A549 (cell line): ENCODE measurements at regions not wholly inside any gene's neighbourhood (a gene's known extent, or its start where the extent isn't known, plus 50 kb on each side); places are given as distances from the start of the nearest gene placed in this dataset.

Experiments
- ATAC-seq, 2 experiments: fragments of 200-7000 bp in 1 of 2; fragments of >200 bp in 1 of 2; cut with Nextera tagmentation in 1 of 2; cut with Tn5 transposase in 1 of 2; 3 replicates each; pipeline versions ENCODE4 v1.8.0 to v1.9.1; 2018 to 2020; ENCODE audit warnings: mild to moderate bottlenecking in 1 of 2, moderate library complexity in 1 of 2
- CTCF ChIA-PET: fragments of 300-600 bp; sonication (Branson Sonifier 250); formaldehyde crosslinking; extraction: SDS; loops from one replicate; lab custom pipeline; 2021; ENCODE audit warnings: antibody characterized with exemption, inconsistent platforms; lab: Yijun Ruan, JAX
- POLR2A ChIA-PET: fragments of 350-600 bp; formaldehyde crosslinking; extraction: SDS; loops from one replicate; lab custom pipeline; 2021; ENCODE audit warnings: antibody characterized with exemption, inconsistent platforms; lab: Yijun Ruan, JAX
- DNase-seq, 2 experiments: peaks; one replicate each; pipeline versions ENCODE4 v3.0.0 to v3.0.0-alpha.2; 2011 to 2016; ENCODE audit warnings: low read depth in 1 of 2, low spot score in 1 of 2
- FAIRE-seq: peaks from 2 replicates; lab custom pipeline; 2011; peaks lifted over from hg19 to GRCh38; lab: Jason Lieb, UNC
- H3K27ac ChIP-seq, 2 experiments: fragments of >200 bp; sonication (Bioruptor Twin); formaldehyde crosslinking; 3 replicates each; pipeline ENCODE4 v1.5.1; 2016 to 2017
- H3K4me1 ChIP-seq: fragments of >200 bp; sonication (Bioruptor Twin); formaldehyde crosslinking; 3 replicates; pipeline ENCODE4 v1.6.1; 2016
- H3K4me2 ChIP-seq: fragments of >200 bp; sonication (Bioruptor Twin); formaldehyde crosslinking; 3 replicates; pipeline ENCODE4 v1.6.1; 2016
- H3K4me3 ChIP-seq: fragments of >200 bp; sonication (Bioruptor Twin); formaldehyde crosslinking; 3 replicates; pipeline ENCODE4 v1.5.1; 2016
- H3K9me3 ChIP-seq: fragments of >200 bp; sonication (Bioruptor Twin); formaldehyde crosslinking; 3 replicates; pipeline ENCODE4 v1.6.1; 2016
- CBX2 ChIP-seq: fragments of 200-600 bp; sonication (generic); IDR thresholded peaks from 2 replicates; pipeline ENCODE4 v1.6.1; 2016; ENCODE audit warnings: low read depth, mild to moderate bottlenecking, borderline replicate concordance
- CTCF ChIP-seq: fragments of >200 bp; sonication (Bioruptor Twin); formaldehyde crosslinking; IDR thresholded peaks from 3 replicates; pipeline ENCODE4 v1.5.1; 2016
- EP300 ChIP-seq, 2 experiments: fragments of >200 bp; sonication (Bioruptor Twin); formaldehyde crosslinking; IDR thresholded peaks; 2 replicates in 1 of 2; 3 replicates in 1 of 2; pipeline ENCODE4 v1.6.1; 2016 to 2017
- JUN ChIP-seq, 2 experiments: fragments of >200 bp; sonication (Bioruptor Twin); formaldehyde crosslinking; IDR thresholded peaks; 2 replicates in 1 of 2; 3 replicates in 1 of 2; pipeline ENCODE4 v1.6.1; 2016 to 2017
- POLR2A ChIP-seq: IDR thresholded peaks from 2 replicates; pipeline ENCODE4 v1.6.1; 2012; ENCODE audit warnings: mild to moderate bottlenecking, low read length
- RAD21 ChIP-seq, 2 experiments: fragments of >200 bp in 1 of 2; sonication (Bioruptor Twin) in 1 of 2; formaldehyde crosslinking in 1 of 2; IDR thresholded peaks in 1 of 2; conservative IDR thresholded peaks in 1 of 2; 2 replicates in 1 of 2; 3 replicates in 1 of 2; pipeline ENCODE4 v1.6.1; 2012 to 2018; ENCODE audit warnings: inconsistent platforms in 1 of 2
- RCOR1 ChIP-seq: fragments of 150-350 bp; IDR thresholded peaks from 2 replicates; pipeline ENCODE4 v1.6.1; 2014; ENCODE audit warnings: antibody characterized with exemption, low read length, low read depth
- SMC3 ChIP-seq: fragments of >200 bp; sonication (Bioruptor Twin); formaldehyde crosslinking; IDR thresholded peaks from 3 replicates; pipeline ENCODE4 v1.6.1; 2018; ENCODE audit warnings: inconsistent platforms
- TFCP2L1 ChIP-seq: fragments of 250-450 bp; sonication (Bioruptor Pico); IDR thresholded peaks from 2 replicates; pipeline ENCODE4 v1.5.0; 2021; ENCODE audit warnings: mild to moderate bottlenecking
- WGBS: methylation state at CpG from one replicate; pipeline ENCODE4 v1.1.6; 2017; ENCODE audit errors: missing lambda C conversion rate; 5-methylcytosine and 5-hydroxymethylcytosine counted together
- small RNA-seq, 6 experiments: library from RNA; depleted of rRNA; stranded (forward); fragments of <200 nt; gene quantifications; one replicate each; pipeline ENCODE3, GENCODE V24; 2012
- TF ChIP-seq, protein P1 (sequence below): fragments of >200 bp; sonication (Bioruptor Twin); formaldehyde crosslinking; IDR thresholded peaks from 2 replicates; pipeline ENCODE4 v1.6.1; 2016
- TF ChIP-seq, protein P2 (sequence below): fragments of 250-450 bp; sonication (Bioruptor Pico); IDR thresholded peaks from 2 replicates; pipeline ENCODE4 v1.5.0; 2020; ENCODE audit warnings: low read depth, mild to moderate bottlenecking, moderate library complexity

DNA sequence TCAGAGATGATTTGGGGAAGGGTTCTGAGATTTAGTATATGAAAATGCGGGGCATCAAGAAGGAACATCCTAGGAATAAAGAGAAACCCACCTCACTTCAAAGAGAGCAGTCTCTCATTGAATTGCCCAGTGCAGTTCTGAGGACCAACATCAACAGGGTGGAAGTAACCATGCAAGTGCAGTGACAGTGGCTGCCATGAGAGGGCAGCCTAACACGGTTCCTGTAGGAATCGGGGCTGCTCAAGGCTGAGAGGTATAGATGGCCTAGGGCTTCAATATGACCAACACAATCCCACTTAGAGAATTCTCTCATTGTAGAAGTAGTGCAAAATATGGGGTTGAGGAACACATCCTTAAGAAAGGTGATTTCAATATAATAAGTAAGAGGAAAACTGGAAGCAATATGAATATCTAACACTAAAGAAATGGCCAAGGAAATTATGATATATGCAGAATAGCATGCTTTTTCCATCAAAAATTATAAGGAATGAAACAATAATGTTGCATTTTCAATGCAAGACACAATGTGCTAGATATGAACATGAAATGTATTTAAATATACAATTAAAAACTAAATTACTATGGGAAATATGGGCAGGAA, 51.1 kb upstream of the ARRDC4 start:
- H3K27ac ChIP-seq = no peak overlapping the region
- FAIRE-seq (peak; percentile 73), ATAC-seq (peak; percentile 84 to 98; a peak in 5 of 6 replicates), DNase-seq (peak; percentile 33 to 59)
- WGBS = 4% methylated on average over 3 of the region's 3 CpGs
- no peak overlapping the region for H3K4me2 ChIP-seq
- no peak overlapping the region for H3K4me3 ChIP-seq
- POLR2A ChIA-PET = no interaction called here
- no peaks in the 10 kb centered on the region for H3K9me3 ChIP-seq
- TF ChIP-seq SMC3 (peak; percentile 61), RAD21 (conservative IDR thresholded peaks at IDR 0.05 in 1 of 2, IDR thresholded peaks at IDR 0.05 in 1 of 2) (peak; percentile 53 to 66), POLR2A (no peak), EP300 (IDR thresholded peaks at IDR 0.05) (no peak), CBX2 (no peak), CTCF (peak; percentile 65), TFCP2L1 (CRISPR knock-in tag) (no peak), JUN (IDR thresholded peaks at IDR 0.05) (no peak), RCOR1 (no peak)
- TF ChIP-seq, protein P1, sequence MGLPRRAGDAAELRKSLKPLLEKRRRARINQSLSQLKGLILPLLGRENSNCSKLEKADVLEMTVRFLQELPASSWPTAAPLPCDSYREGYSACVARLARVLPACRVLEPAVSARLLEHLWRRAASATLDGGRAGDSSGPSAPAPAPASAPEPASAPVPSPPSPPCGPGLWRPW = no peak
- TF ChIP-seq, protein P2, sequence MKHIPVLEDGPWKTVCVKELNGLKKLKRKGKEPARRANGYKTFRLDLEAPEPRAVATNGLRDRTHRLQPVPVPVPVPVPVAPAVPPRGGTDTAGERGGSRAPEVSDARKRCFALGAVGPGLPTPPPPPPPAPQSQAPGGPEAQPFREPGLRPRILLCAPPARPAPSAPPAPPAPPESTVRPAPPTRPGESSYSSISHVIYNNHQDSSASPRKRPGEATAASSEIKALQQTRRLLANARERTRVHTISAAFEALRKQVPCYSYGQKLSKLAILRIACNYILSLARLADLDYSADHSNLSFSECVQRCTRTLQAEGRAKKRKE (CRISPR knock-in tag) = no peak
- no peaks in the 10 kb centered on the region for H3K4me1 ChIP-seq
- CTCF ChIA-PET = interaction anchor here (0.7 to 2.9 kb wide), 6 partner anchors 11 to 269 kb away, joined by 3 to 22 read pairs (median 3); no protein-coding TSS in a partner anchor

Small RNAs in the stretch of these regions (small RNA-seq; reads per million reads assigned to genes)
- gene AC110588.1 (0 reads per million in 6 experiments), gene RF00017 (0 reads per million in 6 experiments), gene RNA5SP401 (0 to 0.19 (median 0) reads per million in 6 experiments)
